HuH-7.5 (cell line): ENCODE measurements at regions not wholly inside any gene's neighbourhood (a gene's known extent, or its start where the extent isn't known, plus 50 kb on each side); places are given as distances from the start of the nearest gene placed in this dataset.
"Not testable (repeated sequence)": the region's sequence is repeated elsewhere in the genome, so short reads cannot be mapped to it uniquely, and the experiment has no call there.

Source experiments
- DNase-seq: peaks from one replicate; pipeline ENCODE4 v3.0.0; 2011; ENCODE audit warnings: low spot score

DNA sequence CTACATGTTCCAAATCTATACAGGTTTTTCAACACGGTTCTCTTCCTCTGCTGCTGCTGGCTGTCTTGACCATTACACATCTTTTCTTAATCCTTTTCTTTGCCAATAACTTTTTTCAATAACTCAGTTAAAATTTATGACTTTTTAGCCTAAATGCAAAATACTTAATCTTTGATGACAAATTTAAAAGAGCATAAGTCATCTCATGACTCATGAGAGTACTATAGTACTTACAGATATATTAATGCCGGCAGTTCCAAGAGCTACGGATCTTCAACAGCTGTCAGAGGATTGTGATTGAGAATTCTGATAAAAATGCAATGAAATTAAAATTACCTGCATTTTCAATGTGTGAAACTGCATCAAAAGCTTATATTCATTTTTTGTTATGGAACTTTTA is 105.5 kb downstream of the KPNA2 start:
- DNase-seq: no peak

DNA sequence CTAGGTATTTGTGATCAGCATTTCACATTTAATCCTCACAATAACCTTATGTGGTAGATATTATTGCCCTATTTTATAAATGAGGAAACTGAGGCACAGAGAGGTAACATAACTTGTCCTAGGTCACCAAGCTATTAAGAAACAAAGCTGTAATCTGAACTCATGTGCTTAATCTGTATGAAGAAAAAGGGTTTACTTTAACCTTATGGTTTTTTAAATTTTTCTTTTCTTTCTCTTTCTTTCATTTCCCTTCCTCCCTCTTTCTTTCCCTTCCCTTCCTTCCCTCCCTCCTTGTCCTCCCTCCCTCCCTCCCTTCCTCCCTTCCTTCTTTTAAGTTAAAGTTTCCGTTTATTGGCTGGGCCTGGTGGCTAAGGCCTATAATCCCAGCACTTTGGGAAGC is 105.2 kb upstream of the AMZ2 start:
- no peak for DNase-seq

DNA sequence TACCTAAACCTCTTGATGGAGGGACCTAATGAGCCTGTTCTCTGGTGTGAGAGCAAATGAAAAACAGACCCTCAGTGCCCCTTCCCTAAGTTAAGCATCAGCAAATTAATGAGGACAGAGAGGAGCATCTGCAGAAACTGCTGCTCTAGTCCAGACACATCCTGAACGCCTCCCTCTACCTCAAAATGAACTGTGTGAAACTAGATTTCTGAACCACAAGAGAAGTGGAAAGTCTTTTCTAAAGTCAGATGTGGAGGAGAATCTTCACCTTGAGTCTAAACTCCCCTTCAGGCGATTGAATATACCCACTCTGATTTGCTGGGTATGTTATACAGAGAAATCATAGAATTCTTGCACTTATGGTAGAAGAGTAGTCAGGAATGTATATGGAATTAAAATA is 104.4 kb upstream of the AMZ2 start:
- DNase-seq: no peak

DNA sequence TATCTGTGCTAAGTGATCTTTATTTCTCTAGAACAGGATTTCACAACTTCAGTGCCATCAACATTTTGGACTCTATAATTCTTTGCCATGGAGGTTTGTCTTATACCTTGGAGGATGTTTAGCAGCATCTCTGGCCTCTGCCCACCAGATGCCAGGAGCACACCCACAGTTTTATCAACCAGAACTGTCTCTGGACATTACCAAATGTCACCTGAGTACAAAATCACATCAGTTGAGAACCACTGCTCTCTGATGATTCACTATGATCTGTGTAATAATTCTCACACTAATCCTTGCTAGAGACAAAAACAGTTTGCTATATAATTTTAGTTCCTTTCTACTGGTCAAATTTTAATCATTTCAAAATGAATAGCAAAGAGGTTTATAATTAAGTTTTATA is 102.8 kb upstream of the AMZ2 start:
- DNase-seq: no peak

DNA sequence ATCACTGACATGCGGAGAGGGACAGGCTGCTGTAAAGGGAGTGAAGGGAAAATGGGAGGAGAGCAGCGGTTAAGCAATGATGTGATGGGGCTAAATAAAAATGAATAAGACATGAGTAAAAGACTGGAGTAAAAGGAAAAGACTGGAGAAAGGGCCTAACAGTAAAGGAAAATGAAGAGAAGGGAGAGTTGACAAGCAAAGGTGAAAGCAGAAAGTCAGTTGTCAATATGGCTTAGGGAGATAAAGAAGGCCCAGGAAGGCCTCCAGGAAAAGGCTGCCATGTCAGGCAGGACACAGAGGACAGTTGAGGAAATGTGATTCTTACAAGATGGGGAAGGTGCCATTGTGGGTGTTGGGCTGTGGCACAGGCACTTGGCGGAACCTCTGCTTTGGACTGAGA is 98.9 kb upstream of the AMZ2 start:
- no peak for DNase-seq

DNA sequence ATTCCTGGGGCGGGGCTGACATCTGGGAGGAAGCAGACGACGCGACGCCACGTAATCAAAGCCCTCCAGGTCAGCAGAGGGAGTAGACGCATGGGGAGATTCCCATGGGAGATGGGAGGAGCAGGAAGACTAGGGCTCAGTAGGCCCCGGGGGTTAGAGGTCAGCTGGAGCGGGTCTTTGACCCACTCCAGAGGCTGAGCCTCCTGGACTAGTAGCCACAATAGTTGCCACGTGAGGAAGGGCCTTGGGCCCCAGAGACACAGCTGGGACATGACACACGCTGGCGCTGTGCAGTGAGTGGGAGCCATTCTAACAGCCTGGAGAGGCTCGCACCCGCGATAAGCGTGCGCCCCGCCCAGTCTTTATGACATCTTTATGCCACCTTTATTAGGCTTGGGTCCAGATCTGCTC is 95.7 kb upstream of the AMZ2 start:
- DNase-seq: no peak

DNA sequence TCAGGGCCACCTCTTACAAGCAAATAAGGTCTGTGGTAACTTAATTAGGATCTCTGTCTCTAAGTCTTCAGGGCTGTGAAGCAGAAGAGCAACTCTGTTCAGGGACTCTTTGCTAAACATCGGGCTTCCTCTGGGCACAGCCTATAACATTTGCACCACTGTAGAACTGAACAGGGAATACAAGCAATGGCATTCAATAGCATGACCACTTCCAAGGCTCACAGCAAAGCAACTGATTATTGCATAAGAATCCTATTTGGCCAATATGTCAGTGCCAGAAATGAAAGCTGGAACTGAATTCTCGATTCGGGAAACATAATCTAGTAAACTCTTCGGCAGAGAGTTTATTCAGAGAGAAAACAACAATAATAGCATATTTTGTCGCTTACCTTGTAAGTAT is 92.2 kb upstream of the AMZ2 start:
- no peak for DNase-seq

DNA sequence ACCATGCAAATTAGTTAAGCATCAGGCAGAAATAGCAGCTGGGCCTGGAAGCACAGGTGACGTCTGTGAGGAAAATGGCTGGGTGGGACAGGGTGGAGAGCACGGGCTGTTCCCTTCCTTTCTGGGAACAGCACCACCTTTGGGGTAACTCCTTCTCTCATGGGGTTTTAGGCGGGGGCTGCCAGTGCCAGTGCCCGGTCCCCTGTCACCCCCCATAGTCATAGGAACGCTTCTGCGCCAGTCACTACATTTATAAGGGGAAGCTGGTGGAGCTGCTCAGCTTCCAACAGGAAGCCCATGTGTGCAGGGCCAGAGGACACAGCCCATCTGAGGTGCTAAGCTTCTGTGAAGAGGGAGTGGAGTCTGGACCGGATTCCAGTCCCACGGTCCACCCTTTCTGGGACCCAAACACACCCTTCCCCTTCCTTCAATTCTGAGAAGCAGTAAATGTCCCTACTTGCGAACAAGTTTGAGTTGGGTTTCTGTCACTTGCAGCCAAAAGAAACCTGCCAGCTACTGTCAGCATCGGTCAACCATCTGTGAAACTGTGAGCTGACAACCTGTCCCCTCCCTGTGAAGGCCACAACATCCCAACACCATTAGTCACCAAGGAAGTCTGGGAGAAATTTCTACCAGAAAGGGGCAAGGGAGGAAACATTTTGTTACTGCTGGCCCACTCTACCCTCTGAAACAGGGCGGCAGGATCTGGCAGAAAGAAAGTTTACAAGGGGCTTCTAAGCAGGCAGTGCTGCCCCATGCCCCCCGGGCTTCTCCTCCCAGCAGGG is 86.0 kb upstream of the AMZ2 start:
- DNase-seq: no peak

DNA sequence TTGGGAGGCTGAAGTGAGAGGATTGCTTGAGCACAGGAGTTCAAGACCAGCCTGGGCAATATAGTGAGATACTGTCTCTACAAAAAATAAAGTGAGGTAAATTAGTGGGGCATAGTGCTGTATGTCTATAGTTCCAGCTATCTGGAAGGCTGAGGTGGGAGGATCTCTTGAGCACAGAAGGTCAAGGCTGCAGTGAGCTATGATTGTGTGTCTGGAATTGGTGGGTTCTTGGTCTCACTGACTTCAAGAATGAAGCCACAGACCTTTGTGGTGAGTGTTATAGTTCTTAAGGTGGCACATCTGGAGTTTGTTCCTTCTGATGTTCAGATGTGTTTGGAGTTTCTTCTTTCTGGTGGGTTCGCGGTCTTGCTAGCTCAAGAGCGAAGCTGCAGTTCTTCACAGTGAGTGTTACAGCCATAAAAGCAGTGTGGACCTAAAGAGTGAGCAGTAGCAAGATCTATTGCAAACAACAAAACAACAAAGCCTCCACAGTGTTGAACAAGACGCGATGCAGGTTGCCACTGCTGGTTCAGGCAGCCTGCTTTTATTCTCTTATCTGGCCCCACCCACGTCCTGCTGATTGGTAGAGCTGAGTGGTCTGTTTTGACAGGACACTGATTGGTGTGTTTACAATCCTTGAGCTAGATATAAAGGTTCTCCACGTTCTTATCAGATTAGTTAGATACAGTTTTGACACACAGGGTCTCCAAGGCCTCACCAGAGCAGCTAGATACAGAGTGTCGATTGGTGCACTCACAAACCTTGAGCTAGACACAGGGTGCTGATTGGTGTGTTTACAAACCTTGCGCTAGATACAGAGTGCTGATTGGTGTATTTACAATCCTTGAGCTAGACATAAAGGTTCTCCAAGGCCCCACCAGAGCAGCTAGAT is 79.3 kb upstream of the AMZ2 start:
- DNase-seq: not testable (repeated sequence)

DNA sequence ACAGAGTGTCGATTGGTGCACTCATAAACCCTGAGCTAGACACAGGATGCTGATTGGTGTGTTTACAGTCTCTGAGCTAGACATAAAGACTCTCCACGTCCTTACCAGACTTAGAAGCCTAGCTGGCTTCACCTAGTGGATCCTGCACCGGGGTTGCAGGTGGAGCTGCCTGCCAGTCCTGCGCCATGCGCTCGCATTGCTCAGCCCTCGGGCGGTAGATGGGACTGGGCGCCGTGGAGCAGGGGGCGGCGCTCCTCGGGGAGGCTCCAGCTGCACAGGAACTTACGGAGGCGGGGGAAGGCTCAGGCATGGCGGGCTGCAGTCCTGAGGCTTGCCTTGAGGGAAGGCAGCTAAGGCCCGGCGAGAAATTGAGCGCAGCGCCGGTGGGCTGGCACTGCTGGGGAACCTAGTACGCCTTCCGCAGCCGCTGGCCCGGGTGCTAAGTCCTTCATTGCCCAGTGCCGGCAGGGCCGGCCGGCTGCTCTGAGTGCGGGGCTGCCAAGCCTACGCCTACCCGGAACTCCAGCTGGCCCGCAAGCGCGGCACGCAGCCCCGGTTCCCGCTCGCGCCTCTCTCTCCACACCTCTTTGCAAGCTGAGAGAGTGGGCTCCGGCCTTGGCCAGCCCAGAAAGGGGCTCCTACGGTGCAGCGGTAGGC is 78.5 kb upstream of the AMZ2 start:
- not testable (repeated sequence) for DNase-seq

DNA sequence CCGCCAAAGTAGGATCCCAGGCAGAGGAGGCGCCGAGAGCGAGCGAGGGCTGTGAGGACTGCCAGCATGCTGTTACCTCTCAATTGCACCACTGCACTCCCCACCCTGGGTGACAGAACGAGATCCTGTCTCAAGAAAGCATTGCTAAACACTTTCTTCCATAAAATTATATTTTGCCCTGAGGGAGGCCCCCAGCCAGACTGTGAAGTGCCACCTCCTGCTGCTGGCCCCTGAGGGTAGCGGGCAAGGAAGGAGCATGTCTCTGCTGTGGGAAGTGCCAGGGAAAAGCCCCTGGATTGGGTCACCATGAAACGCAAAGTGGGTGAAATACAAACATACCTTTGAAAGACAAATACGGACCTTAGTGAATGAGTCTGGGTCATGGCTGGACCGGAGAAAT is 78.0 kb upstream of the AMZ2 start:
- DNase-seq: no peak

DNA sequence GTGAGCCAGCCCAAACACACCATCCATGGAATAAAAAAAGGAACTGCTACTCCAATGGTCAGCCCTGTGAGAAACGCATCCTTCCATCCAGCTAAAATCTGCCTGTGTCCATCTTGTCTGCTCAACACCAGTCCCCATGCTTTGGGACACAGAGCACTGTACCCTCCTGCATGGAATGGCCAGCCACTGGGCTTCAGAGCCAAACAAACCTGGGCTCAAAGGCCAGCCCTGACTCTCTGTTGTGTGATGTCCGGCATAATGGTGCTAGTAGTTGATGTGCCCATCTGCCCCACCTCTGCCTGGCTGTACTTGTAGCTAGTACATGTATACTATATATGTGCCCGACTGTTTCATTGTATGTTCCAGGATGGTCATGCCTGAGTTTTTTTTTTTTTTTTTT is 77.6 kb upstream of the AMZ2 start:
- DNase-seq: no peak

DNA sequence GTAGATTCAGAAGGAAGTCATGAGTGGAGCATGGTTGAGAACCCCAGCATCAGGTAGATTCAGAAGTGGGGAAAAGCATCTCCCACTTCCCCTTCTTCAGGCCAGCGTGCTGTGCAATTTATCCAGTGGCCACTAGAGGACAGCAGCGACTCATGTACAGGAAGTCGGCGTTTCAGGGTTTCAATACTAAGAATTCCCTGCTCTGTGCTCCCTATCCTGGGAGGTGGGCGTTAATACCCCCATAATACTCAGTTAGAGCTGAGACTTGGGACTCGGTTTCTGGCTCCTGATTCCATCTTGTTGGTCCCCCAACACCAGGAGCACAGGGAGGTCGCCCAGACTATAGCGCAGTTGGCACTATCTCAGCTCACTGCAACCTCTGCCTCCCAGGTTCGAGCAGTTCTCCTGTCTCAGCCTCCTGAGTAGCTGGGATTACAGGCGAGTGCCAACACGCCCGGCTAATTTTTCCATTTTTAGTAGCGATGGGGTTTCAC is 75.3 kb upstream of the AMZ2 start:
- peak; percentile 33 for DNase-seq

DNA sequence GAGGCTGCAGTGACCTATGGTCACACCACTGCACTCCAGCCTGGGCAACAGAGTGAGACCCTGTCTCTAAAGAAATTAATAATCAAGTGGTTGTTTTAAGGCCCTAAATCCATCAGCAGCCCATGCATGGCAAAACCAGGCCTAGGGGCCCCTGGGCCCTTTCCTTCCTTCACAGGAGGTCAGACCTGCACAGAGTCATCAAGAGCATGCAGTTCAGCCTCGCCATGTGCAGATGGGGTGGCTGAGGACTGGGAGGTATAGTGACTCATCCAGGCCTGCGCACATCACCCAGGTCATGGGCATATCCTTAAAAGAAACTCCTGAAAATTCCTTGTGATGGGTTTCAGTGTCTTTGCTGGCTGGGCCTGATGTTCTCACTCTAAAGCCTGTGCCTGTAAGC is 72.4 kb upstream of the AMZ2 start:
- DNase-seq: no peak

DNA sequence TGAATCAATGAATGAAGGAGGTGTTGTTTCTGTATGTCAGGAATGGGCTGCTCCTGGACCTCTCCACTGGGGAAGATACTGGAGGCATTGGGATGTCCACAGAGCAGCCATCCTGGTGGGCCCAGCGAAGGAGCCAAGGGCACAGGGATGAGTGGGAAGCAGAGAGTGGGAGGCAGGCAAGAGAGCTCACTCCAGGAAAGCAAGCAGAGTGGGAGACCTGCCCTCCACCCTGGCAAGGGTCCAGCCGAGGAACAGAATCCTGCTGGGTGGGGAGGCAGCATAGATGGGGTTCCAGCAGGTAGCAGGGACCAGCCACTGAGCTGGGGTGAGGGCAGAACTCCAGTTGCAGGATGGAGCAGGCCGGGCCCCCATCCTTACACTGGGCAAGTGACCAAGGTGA is 71.9 kb upstream of the AMZ2 start:
- no peak for DNase-seq

DNA sequence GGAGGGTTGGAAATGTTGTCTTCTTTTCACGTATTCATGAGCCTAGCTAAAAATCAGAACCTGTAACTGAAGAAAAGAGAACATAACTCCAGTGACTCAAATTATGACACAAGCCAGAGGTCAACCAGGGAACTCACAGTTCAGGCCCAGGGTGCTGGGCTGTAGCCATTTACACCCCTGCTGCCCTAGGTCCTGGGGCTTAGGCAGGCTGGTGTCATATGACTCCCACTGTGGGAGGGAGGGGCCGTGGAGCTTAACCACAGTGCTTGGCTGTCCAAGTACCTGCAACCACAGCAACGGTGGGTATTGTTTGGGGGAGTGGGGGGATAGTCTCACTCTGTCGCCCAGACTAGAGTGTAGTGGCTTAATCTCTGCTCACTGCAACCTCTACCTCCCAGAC is 71.1 kb upstream of the AMZ2 start:
- DNase-seq: no peak

DNA sequence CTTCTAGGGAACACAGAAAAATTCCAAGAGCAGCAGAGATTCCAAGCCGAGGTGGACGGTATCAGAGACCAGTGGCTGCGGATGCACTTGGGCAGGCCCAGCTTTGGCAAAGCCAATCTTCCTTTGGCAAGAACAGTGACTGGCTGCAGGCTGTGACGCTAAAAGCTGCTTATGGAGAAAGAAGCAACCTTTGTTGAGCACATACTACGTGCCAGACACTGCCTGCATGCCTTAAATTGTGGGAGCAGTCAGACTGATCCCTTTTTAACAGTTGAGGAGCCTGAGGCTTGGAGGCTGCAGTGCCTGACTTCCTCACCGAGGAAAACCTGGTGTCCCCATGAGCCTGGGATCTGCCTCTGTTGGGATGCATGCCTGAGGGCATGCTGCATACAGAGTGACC is 69.0 kb upstream of the AMZ2 start:
- DNase-seq: no peak

DNA sequence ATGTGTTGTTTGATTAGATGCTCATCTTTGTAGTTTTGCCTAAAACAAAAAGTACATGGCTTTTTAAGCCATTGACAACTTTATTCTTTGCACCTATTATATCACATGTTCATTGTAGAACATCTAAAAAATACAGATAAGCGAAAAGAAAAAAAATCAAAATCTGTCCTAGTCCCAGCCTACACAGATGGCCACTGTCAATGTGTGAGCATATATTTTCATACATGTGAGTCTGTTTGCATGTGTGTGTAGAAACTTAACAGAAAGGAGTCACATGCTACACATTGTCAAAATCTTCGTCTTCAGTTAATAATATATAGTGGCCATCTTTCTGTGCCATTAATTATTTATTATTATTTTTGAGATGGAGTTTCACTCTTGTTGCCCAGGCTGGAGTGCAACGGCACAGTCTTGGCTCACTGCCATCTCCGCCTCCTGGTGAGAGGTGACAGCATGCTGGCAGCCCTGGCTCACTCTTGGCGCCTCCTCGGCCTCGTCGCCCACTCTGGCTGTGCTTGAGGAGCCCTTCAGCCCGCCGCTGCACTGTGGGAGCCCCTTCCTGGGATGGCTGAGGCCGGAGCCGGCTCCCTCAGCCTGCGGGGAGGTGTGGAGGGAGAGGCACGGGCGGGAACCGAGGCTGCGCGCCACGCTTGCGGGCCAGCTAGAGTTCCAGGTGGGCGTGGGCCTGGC is 68.5 kb upstream of the AMZ2 start:
- no peak for DNase-seq

DNA sequence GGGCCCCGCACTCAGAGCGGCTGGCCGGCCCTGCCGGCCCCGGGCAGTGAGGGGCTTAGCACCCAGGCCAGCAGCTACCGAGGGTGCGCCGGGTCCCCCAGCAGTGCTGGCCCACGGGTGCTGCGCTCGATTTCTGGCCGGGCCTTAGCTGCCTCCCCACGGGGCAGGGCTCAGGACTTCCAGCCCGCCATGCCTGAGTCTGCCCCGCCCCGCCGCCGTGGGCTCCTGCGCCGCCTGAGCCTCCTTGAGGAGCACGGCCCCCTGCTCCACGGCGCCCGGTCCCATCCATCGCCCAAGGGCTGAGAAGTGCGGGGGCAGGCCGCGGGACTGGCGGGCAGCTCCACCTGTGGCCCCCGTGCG is 67.9 kb upstream of the AMZ2 start:
- no peak for DNase-seq

DNA sequence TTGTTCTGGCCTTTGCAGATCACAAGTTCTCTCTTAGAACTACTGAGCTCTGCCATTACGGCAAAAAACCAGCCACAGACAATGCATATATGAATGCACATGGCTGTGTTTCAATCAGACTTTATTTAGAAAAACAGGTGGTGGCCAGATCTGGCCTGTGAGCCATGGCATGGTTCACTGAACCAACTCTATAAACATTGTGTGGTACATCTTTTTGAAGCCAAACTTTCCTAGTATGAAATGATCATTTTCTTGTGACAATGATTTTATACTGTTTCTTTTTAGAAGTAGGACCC is 65.9 kb upstream of the AMZ2 start:
- no peak for DNase-seq

DNA sequence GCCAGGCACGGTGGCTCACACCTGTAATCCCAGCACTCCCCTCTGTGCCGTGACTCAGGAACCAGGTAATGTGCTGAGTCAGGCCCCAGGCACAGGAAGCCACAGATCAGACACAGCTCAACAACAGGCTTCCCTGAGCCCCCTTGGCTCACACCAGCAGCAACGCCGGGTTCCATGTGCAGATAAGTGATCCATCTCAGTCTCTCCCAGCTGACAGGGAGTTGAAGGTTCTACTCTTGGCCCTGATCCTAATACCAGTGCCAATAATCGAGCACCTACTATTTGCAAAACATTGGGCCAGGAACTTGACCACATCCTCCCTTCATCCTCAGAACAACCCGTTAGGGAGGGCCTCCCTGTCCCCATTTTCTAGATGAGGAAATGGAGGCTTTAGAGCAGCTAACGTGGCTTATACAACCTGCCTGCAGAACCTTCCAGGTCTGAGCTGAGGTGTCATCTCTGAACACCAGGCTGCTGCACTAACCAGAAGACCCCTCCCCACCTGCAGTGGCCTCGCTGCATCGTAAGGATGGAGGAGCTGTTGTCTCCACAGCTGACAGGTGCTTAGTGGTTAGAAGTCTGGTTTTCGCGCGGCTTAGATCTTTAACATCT is 64.8 kb upstream of the AMZ2 start:
- no peak for DNase-seq

DNA sequence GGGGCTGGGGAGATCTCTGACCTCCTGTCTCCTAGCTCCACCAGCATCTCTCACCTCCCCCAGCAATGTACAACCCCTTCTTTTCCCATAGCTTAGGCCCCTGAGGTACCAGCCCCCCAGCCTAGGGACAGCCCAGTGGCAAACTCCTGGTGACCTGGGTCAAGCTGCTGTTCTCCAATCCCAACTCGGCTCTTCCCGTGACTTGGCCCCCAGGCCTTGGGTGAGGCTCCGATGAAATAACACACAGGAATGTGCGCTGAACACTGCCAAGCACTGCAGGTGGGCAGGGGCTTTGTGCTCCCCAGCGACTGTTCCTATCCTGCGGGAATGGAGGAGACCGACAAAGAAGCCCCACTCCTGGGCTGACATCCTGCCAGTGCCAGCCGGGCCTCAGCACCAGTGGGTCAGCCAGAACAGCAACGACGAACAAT is 63.7 kb upstream of the AMZ2 start:
- DNase-seq: no peak
